Neuron (in vitro differentiated cells): ENCODE measurements at regions not wholly inside any gene's neighbourhood (a gene's known extent, or its start where the extent isn't known, plus 50 kb on each side); places are given as distances from the start of the nearest gene placed in this dataset.
"Not testable (repeated sequence)": the region's sequence is repeated elsewhere in the genome, so short reads cannot be mapped to it uniquely, and the experiment has no call there.

ENCODE experiments used
- H2AFZ ChIP-seq: one replicate; pipeline ENCODE4 v1.6.1; 2013; ENCODE audit warnings: low read depth, mild to moderate bottlenecking, inconsistent platforms, low read length, moderate library complexity
- H3K27me3 ChIP-seq: one replicate; pipeline ENCODE4 v1.6.1; 2013; ENCODE audit warnings: low read length; ENCODE audit not compliant: insufficient read depth
- H3K36me3 ChIP-seq: one replicate; pipeline ENCODE4 v1.6.1; 2013; ENCODE audit warnings: low read length; ENCODE audit not compliant: insufficient read depth
- H3K4me1 ChIP-seq: one replicate; pipeline ENCODE4 v1.6.1; 2013; ENCODE audit warnings: low read length; ENCODE audit not compliant: insufficient read depth
- H3K4me3 ChIP-seq: 2 replicates; pipeline ENCODE4 v1.5.1; 2013; ENCODE audit warnings: mild to moderate bottlenecking, low read length, moderate library complexity
- H3K9me3 ChIP-seq: one replicate; pipeline ENCODE4 v1.6.1; 2013; ENCODE audit warnings: low read length

DNA sequence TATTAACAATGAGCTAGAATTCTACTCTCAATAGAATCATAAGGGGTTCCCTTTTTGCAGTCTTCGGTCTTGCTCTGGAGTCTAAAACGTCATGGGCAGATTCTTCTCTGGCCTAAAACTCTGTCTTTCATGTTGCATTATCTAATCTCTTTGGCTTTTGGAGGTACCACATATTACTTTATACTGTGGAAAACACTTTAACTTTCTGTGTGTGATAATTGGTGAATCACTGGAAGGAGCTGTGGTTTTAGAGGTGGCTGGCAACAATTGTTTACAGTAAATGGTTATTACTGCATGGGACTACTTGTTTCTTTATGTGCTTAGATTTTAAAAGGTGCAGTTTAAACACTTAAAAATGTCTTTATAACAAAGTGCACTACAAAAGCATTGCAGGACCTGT lies 414.3 kb downstream of the TMEM135 start:
- H2AFZ ChIP-seq, H3K27me3 ChIP-seq, H3K36me3 ChIP-seq, H3K4me1 ChIP-seq, H3K4me3 ChIP-seq, H3K9me3 ChIP-seq: not testable (repeated sequence)

DNA sequence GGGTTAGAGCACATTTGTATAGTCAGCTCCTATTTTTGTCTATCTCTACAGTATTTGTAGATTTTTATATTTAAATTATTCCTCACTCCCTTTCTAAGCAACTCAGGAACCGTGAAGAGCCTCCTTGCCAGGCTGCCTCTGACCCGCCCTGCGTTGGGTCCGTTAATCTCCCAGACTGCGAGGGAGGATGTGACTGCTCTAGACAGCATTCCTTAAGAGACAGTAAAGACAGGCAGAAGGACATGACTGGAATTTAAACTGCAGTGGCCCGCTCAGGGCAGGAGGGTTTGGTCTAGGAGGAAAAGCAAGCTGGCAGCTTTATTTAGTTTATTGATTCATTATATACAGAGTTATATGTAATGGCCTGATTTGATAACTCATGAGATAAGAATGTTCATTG lies 413.7 kb downstream of the TMEM135 start:
- H3K4me1 ChIP-seq = no peaks in the 10 kb centered on the region
- no peak overlapping the region for H3K4me3 ChIP-seq
- no peaks in the 10 kb centered on the region for H3K36me3 ChIP-seq
- no peak overlapping the region for H2AFZ ChIP-seq
- no peaks in the 10 kb centered on the region for H3K27me3 ChIP-seq
- no peaks in the 10 kb centered on the region for H3K9me3 ChIP-seq

DNA sequence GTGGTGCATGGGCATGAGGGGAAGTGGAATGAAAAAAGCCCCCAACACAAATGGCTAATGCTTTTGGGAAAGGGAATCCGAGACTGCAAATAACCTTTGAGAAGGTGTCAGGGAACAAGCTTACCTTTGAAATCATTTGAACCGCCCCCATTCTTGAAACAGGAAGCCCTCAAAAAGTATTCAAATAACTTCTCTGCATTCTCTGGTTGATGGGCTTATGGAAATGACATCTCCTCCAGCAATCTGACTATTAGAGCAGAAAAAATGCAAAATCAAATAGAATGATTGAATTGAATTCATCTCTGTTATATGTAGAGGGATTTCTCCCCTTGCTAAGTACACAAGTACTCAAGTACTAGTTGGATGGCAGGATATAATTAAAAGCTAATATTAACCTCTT lies 409.9 kb downstream of the TMEM135 start:
- H3K4me1 ChIP-seq = no peaks in the 10 kb centered on the region
- no peak overlapping the region for H2AFZ ChIP-seq
- no peaks in the 10 kb centered on the region for H3K36me3 ChIP-seq
- H3K9me3 ChIP-seq = no peaks in the 10 kb centered on the region
- no peaks in the 10 kb centered on the region for H3K27me3 ChIP-seq
- H3K4me3 ChIP-seq = no peak overlapping the region

DNA sequence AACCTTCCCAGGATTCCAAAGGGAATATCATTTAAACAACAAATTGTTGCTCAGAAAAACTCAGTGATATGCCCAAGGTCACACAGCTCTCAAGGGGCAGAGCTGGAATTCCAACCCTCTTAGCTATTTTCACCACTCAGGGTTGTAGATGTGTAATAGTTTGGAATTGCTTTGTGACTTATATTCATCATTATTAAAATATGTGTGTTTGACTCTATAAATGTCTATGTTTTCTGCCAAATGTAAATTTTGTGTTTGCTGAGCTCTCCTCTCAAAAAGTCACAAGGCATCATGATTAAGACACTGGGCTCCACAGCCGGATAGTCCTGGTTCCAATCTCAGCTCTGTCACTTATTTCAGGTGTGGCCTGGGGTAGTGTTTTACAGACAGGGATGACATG lies 407.3 kb downstream of the TMEM135 start:
- H3K4me3 ChIP-seq = no peak overlapping the region
- no peaks in the 10 kb centered on the region for H3K27me3 ChIP-seq
- H2AFZ ChIP-seq = no peak overlapping the region
- H3K9me3 ChIP-seq = no peaks in the 10 kb centered on the region
- no peaks in the 10 kb centered on the region for H3K4me1 ChIP-seq
- no peaks in the 10 kb centered on the region for H3K36me3 ChIP-seq

DNA sequence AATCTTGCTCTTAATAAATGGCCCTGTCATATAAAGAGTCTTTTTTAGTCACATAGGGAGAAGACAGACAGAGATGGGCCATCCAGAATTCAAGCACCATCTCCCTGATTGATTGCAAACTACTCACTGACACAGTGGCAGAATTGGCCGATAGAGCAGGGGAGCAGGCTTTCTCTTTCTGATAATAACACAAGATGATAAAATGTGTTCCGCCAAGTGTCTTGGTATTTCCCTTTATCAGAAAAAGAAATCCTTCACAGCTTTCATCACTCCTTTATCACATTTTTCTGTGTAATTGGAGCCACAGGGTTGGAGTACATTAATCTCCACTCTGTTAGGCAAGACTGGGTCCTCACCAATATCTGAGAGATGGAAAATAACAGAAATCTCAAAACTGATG lies 406.0 kb downstream of the TMEM135 start:
- Histone ChIP-seq H2AFZ (no peak overlapping the region), H3K4me3 (no peak overlapping the region), H3K27me3 (no peaks in the 10 kb centered on the region)

DNA sequence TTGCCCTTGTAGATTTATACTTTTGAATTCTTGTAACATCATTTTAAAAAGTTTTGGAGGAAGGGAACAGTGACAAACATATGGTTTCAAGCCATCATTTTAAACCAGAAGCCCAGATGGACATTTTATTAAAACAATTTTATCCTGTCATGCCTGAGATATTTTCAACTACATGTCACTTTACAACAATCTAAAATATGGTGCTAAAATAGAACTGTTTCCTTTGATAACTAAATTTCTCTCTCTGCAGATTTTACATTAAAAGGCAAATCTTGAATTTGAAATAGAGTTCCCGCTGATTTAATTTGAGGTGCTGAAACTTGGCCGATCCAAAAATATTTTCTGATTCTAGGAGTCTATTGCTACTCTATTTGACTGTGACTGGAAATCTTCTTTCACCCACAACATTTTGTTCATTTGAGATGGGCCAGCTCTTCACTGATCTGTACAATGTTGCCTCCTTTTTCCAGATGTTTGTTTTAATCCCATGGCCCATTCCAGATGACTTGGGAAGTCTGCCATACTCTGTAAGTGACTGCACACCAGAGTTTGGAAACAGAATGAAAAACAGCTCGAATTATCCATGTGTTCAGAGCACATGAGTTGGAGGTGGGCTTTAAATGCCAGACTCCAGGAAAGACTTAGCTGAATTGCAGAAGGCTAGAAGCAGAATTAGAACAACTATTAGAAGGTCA lies 402.5 kb downstream of the TMEM135 start:
- Histone ChIP-seq H2AFZ (no peak overlapping the region), H3K4me3 (no peak overlapping the region), H3K4me1 (no peaks in the 10 kb centered on the region), H3K36me3 (no peaks in the 10 kb centered on the region), H3K9me3 (no peaks in the 10 kb centered on the region), H3K27me3 (no peaks in the 10 kb centered on the region)

More for the DNA sequence above, 406.0 kb downstream of the TMEM135 start:
- no peaks in the 10 kb centered on the region for H3K36me3 ChIP-seq
- no peaks in the 10 kb centered on the region for H3K9me3 ChIP-seq
- no peaks in the 10 kb centered on the region for H3K4me1 ChIP-seq

DNA sequence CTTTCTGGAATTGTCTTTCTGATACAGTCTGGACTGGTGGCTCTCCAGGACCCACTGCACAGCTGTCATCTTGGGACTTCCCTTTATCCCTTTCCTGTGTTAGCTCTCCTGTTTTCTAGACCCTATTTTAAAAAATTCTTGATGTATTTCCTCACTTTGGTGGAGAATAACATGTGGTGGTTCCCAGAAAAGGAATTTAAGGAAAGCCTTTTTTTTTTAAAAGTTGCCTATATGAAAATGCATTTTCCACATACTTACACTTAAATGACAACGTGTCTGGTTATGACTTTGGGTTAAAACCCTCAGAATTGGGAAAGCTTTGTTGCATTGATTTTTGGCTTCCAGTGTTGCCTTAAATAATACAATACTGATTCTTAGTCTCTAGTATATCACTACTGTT lies 400.7 kb downstream of the TMEM135 start:
- H3K36me3 ChIP-seq = no peaks in the 10 kb centered on the region
- H3K9me3 ChIP-seq = no peaks in the 10 kb centered on the region
- H3K4me3 ChIP-seq = no peak overlapping the region
- no peak overlapping the region for H2AFZ ChIP-seq
- H3K27me3 ChIP-seq = no peaks in the 10 kb centered on the region
- H3K4me1 ChIP-seq = no peaks in the 10 kb centered on the region

DNA sequence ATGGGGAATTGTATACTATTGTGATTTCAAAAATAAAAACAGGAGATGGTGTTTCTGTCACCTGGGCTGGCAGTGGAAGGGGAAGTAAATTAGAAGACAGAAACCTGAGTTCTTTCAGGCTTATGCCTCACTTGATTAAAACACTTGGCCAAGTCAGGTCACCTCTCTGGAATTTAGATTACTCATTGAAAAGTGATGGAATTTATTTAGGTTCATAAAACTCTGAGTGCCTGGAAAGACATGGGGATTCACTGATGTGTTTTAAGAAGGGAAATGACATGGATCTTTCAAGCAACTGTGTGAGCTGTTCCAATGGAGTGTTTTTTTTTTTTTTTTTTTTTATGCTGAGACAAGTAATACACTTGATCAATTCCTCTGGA lies 400.1 kb downstream of the TMEM135 start:
- no peak overlapping the region for H3K4me3 ChIP-seq
- H3K4me1 ChIP-seq = no peaks in the 10 kb centered on the region
- H2AFZ ChIP-seq = no peak overlapping the region
- H3K27me3 ChIP-seq = no peaks in the 10 kb centered on the region
- H3K9me3 ChIP-seq = no peaks in the 10 kb centered on the region
- no peaks in the 10 kb centered on the region for H3K36me3 ChIP-seq

DNA sequence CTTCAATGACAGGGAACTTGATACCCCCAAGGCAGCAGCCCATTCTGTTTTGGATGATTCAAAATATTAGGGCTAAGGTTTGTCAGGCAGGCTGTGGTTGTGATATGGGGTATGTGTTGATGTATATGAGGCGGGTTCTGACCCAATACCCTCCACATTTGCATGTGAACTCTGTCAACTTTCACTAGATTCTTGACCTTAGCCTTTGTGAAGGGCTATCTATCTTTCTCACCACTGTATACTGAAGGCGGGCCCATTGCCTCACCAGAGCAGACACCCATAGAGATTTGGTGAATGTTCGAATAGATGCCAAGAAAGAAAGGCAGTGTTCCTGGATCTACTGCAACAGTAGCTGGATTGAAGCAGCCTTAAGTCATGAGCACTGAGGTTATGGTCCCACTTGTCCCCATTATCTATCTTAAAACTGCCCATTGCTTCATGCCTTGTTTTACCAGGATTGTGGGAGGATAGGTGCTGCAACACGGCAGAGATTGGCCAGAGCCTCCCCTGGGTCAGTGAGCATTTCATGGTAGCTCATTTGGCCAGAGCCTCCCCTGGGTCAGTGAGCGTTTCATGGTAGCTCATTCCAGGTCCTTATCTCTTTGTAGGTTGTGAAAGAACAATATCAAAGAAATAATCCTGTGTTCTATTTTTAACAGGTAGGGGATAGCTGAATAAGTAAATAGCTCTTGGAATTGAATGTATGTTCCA lies 399.6 kb downstream of the TMEM135 start:
- Histone ChIP-seq H3K4me1 (no peaks in the 10 kb centered on the region), H3K36me3 (no peaks in the 10 kb centered on the region), H2AFZ (no peak overlapping the region), H3K27me3 (no peaks in the 10 kb centered on the region), H3K9me3 (no peaks in the 10 kb centered on the region), H3K4me3 (no peak overlapping the region)

DNA sequence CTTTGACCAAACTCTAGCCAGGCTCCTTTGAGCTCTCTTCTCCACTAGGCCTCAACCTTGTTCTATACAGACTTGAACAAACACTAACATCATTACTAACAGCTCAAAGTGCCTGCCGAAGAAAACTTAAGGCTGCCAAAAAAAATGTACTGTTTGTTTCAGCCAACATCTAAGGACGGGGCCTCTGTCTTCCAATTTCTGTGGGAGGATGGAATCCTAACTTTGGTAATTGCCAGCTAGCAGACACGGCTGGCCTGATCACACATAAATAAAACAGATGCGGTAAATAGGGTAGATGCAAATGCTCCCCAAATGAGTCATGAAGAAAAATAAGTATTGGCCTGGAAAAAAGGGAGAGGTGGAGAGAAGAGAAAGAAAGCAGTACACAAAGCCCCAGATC lies 394.3 kb downstream of the TMEM135 start:
- no peak overlapping the region for H2AFZ ChIP-seq
- H3K4me1 ChIP-seq = peaks cover 5% of the 10 kb centered on the region
- H3K36me3 ChIP-seq = no peaks in the 10 kb centered on the region
- no peaks in the 10 kb centered on the region for H3K9me3 ChIP-seq
- H3K27me3 ChIP-seq = no peaks in the 10 kb centered on the region
- no peak overlapping the region for H3K4me3 ChIP-seq

DNA sequence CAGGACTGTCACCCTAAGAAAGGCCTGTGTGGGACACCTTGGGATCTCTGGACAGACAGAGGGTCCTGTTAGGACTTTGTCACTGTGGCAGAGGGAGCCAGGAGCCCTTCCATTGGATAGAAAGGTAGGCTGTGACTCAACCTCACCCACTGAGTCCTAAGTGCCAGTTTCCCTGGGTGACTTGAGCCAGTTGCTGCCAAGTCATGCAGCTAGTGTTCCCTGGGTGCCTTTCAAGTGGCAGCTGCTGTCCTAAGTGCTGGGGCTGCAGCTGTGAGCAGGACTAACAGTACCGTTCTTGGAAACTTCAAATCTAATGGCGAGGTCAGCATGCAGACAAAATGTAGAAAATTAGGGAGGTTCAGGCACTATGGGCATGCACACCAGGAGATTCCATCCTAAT lies 393.7 kb downstream of the TMEM135 start:
- no peaks in the 10 kb centered on the region for H3K9me3 ChIP-seq
- no peaks in the 10 kb centered on the region for H3K27me3 ChIP-seq
- H2AFZ ChIP-seq = no peak overlapping the region
- no peaks in the 10 kb centered on the region for H3K36me3 ChIP-seq
- no peak overlapping the region for H3K4me3 ChIP-seq
- H3K4me1 ChIP-seq = peaks cover 5% of the 10 kb centered on the region

DNA sequence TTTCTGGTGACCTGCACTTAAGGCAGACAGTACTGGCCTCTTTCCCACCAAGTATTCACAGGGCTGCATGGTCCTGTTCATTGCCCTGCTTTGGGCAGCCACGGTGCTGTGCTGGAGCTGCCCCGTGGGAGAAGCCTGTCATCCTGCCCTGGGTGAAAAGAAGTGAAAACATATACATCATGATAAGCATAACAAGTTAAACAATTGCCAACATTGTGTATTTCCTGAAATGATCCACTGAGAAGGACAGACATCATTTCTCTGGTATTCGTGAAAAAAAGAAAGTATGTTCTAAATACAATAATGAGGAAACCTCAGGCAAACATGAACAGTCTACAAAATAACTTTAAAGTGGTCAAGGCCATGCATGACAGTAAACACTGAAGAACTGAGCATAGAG lies 393.1 kb downstream of the TMEM135 start:
- Histone ChIP-seq H3K36me3 (no peaks in the 10 kb centered on the region), H3K4me1 (peaks cover 5% of the 10 kb centered on the region), H3K4me3 (no peak overlapping the region), H3K9me3 (no peaks in the 10 kb centered on the region), H2AFZ (no peak overlapping the region), H3K27me3 (no peaks in the 10 kb centered on the region)

DNA sequence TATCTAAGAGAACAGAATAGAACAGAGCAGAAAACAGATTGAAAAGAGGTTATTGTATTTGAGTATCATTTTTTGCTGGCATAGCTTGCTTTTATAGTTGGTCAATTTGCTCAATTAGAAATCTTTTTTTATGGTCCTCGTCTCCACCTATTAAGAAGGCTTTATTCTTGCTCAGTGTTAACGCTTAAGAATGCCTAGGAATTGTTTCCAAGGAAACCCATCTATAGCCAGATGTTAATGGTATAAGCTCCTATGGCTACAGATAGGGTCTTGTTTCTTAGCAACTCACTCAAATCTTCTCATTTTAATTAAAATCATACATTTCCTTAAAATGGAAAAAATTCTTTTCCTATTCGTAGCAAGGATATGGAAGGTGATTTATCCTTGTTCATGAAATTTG lies 392.3 kb downstream of the TMEM135 start:
- Histone ChIP-seq H3K4me1 (peaks cover 5% of the 10 kb centered on the region), H3K4me3 (no peak overlapping the region), H3K36me3 (no peaks in the 10 kb centered on the region), H2AFZ (no peak overlapping the region), H3K27me3 (no peaks in the 10 kb centered on the region), H3K9me3 (no peaks in the 10 kb centered on the region)

DNA sequence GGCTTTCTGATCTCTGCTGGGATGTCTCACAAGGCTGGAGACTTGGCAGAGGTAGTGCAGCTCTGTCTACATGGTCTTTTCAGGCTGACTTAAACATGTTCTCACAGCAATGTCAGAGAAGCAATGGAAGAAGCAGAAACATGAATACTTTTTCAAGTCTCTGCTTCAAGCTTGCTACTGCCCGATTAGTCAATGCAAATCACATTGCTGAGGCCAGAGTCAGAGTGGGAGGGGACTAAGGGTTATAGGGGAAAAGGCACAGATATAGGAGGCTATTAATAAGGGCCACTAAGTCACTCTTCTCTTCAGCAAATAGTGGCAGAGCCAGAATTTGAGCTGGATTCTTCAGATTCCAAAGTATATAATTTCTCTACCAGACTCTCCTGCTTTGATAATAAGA lies 390.5 kb downstream of the TMEM135 start:
- H2AFZ ChIP-seq = no peak overlapping the region
- H3K27me3 ChIP-seq = no peaks in the 10 kb centered on the region
- no peak overlapping the region for H3K4me3 ChIP-seq
- no peaks in the 10 kb centered on the region for H3K9me3 ChIP-seq
- H3K4me1 ChIP-seq = peaks cover 5% of the 10 kb centered on the region
- H3K36me3 ChIP-seq = no peaks in the 10 kb centered on the region
